ENCODE measurements at regions not wholly inside any gene's neighbourhood (a gene's known extent, or its start where the extent isn't known, plus 50 kb on each side); places are given as distances from the start of the nearest gene placed in this dataset.

DNA sequence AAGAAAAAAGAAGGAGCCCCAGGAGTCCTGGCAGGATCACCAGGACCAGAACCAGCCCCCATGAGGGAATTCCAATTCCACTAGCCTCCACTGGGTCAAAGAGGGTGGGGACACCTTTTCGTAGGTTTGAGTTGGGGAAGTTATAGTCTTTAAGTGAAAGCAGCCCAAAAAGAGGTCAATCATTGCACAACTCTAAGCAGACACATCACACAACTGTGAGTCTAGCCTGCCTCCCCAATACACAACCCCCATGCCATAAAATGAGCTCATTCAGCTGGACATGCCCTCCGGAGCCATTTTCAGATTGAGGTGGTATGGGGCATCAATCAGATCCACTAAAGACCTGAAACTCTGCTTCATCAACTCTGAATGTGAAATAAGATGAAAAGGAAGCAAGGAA lies 179.9 kb downstream of the NPHP4 start:
- POLR2A ChIA-PET = no interaction called here
- CTCF ChIA-PET = no interaction called here

- CTCF ChIA-PET = no interaction called here
- POLR2A ChIA-PET = no interaction called here
These were observed 180.8 kb downstream of the NPHP4 start for GRCh38 chr1:5811419-5811818.

DNA sequence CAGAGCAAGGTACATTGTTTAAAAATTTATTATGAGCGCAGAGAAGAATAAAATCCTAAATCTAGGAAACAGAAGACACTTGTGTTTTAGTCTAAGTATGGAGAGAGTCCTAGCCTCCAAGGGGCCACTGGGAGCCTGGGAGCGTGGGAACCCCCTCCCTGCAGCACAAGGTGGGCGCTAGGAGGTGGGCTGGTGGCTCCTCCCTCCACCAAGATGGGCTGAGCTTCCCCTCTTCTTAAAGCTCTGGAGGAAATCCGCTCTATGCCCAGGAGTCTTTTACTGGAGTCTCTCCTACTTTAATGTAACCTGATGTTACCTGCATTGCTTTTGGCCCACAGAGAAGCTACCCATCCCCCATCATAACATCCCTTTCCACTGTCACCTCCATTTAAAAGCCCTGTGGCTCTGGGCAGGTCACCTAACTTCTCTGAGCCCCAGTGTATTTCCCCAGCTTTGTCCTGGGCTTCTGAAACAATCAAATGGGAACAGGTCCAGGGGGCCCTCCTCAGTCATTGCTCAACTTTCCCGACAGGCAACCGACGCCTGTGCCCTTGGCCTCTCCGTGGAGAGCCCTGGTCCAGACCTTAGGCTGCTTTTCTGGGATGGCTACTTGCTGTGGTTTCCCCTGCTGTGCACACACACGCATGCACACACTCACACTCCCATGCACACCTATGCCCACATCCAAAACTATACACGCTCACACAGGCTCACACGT lies 181.5 kb downstream of the NPHP4 start:
- CTCF ChIA-PET = no interaction called here
- POLR2A ChIA-PET = no interaction called here

DNA sequence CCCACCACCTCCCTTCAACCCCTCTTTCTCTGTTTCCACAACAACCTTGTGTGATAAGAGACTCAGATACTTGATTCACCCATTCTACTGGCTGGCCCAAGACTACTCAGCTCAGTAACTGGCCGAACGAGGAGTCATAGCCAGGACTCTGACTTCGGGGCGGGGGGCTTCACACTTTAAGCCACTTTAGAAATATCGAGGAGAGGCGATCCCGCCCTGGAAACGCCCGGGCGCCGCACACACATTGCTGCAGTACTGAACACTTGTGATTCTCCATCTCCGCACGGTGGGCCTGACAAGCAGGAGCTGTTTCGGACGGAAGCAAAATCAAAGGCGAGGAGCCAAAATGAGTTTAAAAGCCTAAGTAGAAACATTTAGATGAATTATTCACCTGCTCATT lies 182.1 kb downstream of the NPHP4 start:
- POLR2A ChIA-PET = no interaction called here
- CTCF ChIA-PET = no interaction called here

DNA sequence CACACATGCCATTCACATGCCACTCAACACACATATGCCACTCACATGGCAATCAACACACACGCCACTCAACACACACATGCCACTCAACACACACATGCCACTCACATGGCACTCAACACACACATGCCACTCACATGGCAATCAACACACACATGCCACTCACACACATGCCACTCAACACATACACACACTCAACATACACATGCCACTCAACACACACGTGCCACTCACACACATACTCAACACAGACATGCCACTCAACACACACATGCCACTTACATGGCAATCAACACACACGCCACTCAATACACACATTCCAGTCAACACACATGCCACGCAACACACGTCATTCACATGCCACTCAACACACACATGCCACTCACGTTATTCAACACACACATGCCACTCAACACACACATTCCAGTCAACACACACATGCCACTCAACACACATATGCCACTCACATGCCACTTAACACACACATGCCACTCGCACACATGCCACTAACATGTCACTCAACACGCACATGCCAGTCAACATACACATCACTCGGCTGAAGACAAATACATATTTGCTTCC lies 182.9 kb downstream of the NPHP4 start:
- POLR2A ChIA-PET = no interaction called here
- CTCF ChIA-PET = no interaction called here

DNA sequence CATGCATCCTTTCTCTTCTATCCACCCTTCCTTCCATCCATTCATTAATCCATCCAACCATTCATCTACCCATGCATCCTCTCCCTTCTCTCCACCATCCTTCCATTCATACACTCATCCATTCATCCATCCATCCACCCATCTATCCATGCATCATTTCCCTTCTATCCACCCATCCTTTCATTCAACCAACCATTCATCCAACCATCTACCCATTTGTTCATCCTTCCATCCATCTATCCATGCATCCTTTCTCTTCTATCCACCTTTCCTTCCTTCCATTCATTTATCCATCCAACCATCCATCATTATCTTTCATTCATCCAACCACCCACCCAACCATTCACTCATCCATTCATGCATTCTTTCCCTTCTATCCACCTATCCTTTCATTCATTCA lies 188.4 kb downstream of the NPHP4 start:
- ChIA-PET CTCF (no interaction called here), POLR2A (no interaction called here)

- POLR2A ChIA-PET = no interaction called here
- CTCF ChIA-PET = interaction anchor here (0.9 kb wide), 1 partner anchor 17 kb away, joined by 3 read pairs; no protein-coding TSS in a partner anchor
These were observed 189.6 kb downstream of the NPHP4 start for GRCh38 chr1:5802606-5803005.

- ChIA-PET POLR2A (no interaction called here), CTCF (no interaction called here)
These were observed 193.3 kb downstream of the NPHP4 start for GRCh38 chr1:5798904-5799303.

GRCh38 chr1:5798151-5798730 lies 194.0 kb downstream of the NPHP4 start:
- ChIA-PET POLR2A (no interaction called here), CTCF (no interaction called here)

GRCh38 chr1:5796028-5796427 lies 196.2 kb downstream of the NPHP4 start:
- CTCF ChIA-PET = no interaction called here
- POLR2A ChIA-PET = no interaction called here

- ChIA-PET CTCF (no interaction called here), POLR2A (no interaction called here)
These were observed 197.9 kb downstream of the NPHP4 start for GRCh38 chr1:5794279-5794678.

GRCh38 chr1:5793516-5793915 lies 198.7 kb downstream of the NPHP4 start:
- CTCF ChIA-PET = no interaction called here

GRCh38 chr1:5781079-5781478 lies 211.1 kb downstream of the NPHP4 start:
- ChIA-PET POLR2A (no interaction called here), CTCF (no interaction called here)

More at GRCh38 chr1:5793516-5793915, 198.7 kb downstream of the NPHP4 start:
- POLR2A ChIA-PET = no interaction called here

DNA sequence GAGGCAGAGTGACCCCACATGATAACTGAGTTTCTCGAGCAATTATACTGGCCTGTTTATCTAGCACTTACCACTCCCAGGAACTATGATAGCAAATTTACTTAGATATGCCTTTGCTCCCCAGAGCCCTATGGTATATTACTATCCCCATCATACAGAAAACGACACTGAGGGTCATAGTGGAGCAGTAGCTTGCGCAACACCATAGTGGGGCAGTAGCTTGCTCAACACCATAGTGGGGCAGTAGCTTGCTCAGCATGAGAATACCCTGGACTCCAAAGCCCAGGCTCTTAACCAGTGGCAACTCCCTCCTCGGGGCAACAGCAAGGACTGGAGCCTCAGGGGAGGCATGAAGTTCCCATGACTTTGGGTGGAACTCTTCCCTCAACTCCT lies 211.9 kb downstream of the NPHP4 start:
- ChIA-PET POLR2A (no interaction called here), CTCF (no interaction called here)

GRCh38 chr1:5779608-5780323 lies 212.5 kb downstream of the NPHP4 start:
- ChIA-PET POLR2A (no interaction called here), CTCF (no interaction called here)

DNA sequence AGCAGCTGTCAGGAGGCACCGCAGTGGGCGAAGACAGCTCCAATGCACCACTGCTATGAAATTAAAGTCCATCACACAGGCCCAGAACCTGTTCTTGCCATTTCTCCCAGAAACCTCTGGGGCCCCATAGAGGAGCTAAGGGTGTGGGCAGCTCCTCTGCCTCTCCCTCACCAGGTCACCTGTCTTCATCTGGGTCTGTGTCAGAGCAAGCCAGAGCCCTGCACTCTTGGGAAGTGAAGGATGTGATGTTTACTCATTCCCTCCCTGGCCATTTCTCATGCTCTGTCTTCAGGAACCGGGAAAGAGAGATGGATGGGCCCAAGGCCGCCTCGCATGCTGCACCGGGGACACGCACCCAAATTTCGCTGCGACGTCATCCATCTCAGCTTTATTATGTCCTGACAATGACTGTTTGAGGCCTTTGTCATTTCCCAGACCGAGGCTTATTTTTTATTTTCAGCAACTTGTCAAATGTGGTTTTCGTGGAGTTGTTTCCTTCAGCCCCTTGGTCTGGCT lies 216.1 kb downstream of the NPHP4 start:
- ChIA-PET POLR2A (no interaction called here), CTCF (interaction anchor here (0.6 kb wide), 1 partner anchor 119 kb away, joined by 3 read pairs; no protein-coding TSS in a partner anchor)

- CTCF ChIA-PET = no interaction called here
- POLR2A ChIA-PET = no interaction called here
These were observed 218.2 kb downstream of the NPHP4 start for GRCh38 chr1:5774019-5774418.

DNA sequence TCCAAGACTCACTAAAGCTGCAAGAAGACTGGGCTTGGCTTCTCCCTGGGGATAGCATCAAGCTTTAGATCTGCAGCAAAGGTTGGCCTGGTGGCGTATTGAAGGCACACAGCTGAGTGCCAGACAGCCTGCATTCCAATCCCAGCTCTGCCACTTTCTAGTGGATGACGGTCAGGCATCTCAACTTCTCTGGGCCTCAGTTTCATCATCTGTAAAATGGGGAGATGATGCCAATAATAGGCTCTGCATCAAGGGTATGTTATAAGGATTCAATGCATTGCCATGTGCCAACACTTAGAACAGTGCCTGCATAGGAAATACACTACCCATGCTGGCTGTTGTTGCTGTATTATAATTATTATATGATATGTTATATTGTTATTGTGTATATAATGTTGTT lies 220.4 kb downstream of the NPHP4 start:
- ChIA-PET POLR2A (no interaction called here), CTCF (no interaction called here)

DNA sequence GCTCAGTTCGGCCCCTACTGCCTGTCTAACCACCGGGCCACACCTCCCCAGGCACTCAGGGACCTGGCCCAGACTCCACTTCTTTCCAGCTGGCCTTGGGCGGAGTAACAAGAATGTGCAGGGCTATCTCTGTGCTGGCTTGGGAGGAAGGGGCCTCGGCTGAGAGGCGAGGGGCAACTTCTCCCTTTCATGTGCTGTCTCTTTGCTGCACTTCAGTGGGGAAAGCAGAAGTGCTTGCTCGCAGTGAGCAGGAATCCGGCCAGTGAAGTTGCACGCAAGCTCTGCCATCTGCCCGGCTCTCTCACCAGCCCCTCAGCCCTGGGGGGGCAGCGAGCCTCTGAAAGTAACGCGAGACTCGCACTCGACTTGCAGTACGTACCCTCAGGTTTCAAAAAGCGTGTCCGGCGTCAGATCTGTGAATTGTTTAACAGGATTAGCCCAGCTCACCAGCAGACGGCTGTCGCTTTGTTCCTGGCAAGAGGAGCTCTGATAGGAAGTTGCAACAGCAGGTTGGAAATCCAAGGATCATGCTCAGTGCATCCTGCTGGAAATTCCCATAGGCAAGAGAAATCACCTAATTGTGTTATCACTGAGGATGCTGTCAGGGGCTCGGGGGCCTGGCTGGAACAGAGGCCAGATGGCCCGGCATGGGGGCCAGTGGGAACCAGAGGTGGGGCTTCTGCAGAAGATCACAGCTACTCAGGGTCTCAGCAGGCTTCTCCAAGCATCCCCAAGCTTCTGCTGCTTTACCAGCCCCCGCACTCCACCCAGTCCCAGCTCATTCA lies 221.1 kb downstream of the NPHP4 start:
- CTCF ChIA-PET = no interaction called here
- POLR2A ChIA-PET = no interaction called here

GRCh38 chr1:5769760-5770159 lies 222.5 kb downstream of the NPHP4 start:
- ChIA-PET CTCF (no interaction called here), POLR2A (no interaction called here)

All from activated CD8-positive, alpha-beta memory T cell treated with anti-CD3 and anti-CD28 coated beads for 36 hours (primary cell).